NCI-H345 treated with DMSO at 0.1 percent for 48 hours (cell line): ENCODE measurements at regions not wholly inside any gene's neighbourhood (a gene's known extent, or its start where the extent isn't known, plus 50 kb on each side); places are given as distances from the start of the nearest gene placed in this dataset.
"Not testable (repeated sequence)": the region's sequence is repeated elsewhere in the genome, so short reads cannot be mapped to it uniquely, and the experiment has no call there.

Experiments
- DNase-seq: peaks from one replicate; lab custom pipeline; 2025; ENCODE audit not compliant: unreplicated experiment; lab: John Stamatoyannopoulos, UW

DNA sequence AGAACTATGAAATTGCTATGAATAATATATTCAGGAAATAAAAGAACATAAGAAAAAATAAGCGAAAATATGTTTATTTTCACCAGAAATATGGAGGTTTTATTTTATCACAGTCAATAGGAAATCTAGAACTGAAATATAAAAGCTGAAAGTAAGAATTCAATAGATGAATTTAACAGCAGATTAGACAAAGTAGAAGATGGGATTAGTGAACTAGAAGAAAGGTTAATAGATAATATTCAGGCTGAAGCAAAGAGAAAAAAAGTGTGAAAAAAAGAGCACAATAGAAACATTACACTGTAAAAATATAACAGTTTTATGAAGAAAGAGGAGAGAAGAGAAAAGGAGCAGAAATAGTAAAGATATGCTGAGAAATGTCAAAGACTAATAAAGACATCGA lies 1152.1 kb downstream of the FAT4 start:
- no peak for DNase-seq

DNA sequence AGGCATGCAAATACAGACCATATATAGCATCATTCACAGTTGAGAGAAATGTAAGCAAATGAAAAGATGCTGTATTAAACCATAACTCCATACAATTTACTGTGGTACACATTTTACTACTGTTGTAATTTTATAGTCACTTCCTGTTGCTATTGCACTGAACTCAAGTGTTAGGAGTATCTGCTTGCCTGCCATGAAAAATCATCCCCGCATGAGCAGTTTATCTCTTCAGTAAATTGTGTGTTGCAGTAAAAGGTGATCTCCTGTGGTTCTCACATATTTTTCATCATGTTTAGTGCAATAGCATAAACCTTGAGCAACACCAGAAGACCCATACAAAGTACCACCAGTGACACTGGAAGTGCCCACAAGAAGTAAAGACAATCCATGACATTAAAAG lies 1153.4 kb downstream of the FAT4 start:
- DNase-seq = no peak

DNA sequence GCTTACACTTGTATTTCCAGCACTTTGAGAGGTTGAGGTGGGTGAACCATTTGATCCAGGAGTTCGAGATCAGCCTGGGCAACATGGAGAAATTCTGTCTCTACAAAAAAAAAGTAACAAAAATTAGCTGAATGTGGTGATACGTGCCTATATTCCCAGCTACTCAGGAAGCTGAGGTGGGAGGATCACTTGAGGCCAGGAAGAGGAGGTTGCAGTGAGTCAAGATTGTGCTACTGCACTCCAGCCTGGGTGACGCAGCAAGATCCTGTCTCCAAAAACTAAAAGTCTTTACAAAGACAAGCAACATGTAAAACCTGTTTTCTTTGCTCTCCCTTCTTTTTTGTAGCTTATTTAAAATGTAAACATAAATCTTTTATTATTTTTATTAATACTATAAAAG lies 1156.1 kb downstream of the FAT4 start:
- DNase-seq = no peak

DNA sequence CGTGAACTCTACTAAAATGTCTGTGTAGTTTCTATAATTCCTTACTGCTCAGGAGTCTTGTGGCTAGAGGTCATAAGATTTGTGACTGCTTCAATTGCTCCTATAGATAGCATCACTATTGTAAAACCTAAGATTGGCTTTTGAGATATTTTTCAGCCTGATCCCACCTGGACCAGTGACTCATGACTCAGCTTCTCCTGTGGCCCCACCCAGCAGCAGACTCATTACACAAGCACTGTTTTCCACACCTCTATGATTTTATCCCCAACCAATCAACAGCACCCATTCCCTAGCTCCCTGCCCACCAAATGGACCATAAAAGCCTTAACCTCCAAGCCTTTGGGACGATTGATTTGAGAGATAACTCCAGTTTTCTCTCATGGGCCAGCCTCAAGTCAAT lies 1157.0 kb upstream of the INTU start:
- DNase-seq = no peak

DNA sequence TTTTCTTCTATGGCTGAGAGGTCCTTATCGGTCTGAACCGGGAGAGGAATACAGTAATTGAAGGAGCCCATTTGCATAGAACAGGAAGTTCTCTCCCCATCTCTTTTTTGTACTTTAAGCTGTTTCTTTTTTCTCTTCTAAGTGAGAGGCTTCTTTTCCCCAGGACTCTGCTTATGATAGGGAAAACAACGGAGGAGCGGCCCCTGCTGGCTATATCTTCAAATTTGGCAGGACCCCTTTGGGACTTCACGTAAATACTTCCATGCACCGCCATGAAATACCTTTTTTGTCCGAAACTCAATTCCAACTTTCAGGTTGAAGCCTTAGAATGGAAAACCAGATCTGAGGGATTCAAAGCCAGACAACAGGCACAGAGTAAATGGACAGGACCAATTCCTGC lies 1153.0 kb upstream of the INTU start:
- DNase-seq = no peak

DNA sequence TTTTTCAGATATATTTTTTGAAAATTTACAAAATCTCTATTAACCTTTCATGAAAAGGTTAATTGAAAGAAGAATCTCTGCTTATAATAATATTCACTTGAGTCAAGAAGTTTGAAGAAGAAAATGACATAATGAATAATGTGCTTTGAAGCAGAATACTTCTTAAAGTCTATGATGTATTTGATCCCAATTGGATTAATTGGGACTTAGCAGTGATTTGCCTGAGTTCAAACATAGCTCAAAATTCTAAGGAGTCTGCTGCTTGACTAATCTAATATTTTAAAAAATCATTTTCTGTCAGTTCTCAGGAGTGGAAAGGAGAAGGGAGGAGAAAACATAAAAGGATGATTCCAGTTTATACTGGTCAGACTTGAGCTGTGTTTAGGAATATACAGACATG lies 1150.4 kb upstream of the INTU start:
- no peak for DNase-seq

DNA sequence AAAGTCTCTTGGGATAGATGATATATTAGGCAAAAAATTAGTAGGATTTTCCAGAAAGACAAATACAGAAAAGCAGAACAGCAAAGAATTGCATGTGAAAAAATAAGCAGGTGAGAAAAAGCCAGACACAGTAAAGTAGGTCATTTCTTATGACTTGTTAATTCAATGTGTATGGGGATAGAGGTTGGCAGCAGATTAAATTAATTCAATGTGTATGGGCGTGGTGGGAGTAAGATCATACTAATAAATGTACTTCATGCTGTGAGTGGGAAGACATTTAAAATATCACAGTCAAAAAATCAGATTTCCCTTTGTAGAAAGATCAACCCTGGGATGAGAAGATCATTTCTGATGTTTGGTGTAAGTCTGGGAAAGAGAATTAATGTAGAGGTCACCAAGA lies 1146.4 kb upstream of the INTU start:
- no peak for DNase-seq

DNA sequence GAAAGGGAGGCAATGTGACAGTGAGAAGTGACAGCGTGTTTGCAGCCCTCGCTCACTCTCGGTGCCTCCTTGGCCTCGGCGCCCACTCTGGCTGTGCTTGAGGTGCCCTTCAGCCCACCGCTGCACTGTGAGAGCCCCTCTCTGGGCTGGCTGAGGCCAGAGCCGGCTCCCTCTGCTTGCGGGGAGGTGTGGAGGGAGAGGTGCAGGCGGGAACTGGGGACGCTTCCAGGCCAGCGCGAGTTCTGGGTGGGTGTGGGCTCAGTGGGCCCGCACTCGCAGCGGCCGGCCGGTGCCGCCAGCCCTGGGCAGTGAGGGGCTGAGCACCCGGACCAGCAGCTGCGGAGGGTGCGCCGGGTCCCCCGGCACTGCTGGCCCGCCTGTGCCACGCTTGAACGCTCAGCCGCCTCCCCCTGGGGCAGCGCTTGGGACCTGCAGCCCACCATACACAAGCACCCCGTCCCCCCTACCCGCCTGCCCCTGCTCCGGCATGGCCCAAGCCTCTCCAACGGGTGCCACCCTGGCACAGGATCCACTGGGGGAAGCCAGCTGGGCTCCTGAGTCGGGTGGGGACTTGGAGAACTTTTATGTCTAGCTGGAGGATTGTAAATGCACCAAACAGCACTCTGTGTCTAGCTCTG lies 1142.8 kb upstream of the INTU start:
- no peak for DNase-seq

DNA sequence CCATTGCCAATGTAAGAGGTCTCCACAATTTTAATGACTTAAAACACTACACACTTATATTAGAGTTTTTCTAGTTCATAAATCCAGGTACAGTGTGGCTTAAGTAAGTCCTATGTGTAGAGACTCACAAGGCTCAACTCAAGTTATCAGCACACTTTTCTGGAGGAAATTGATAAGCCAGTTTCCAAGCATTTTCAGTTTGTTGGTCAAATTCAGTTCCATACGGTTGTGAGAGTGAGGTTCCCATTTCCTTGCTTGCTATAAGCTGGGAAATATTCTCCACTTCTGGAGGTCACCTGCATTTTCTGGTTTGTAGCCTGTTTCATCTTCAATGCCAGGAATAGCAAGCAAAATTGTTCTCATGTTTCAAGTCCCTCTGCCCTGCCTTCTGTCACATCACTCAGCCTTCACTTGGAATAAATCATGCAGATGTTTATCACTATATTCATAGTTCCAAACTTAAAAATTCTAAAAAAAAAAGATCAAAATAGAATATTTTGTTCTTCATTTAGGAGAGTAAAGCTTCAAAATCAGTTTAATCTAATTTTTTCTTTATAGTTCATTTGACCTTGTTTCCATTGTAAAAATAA lies 1137.5 kb upstream of the INTU start:
- no peak for DNase-seq

DNA sequence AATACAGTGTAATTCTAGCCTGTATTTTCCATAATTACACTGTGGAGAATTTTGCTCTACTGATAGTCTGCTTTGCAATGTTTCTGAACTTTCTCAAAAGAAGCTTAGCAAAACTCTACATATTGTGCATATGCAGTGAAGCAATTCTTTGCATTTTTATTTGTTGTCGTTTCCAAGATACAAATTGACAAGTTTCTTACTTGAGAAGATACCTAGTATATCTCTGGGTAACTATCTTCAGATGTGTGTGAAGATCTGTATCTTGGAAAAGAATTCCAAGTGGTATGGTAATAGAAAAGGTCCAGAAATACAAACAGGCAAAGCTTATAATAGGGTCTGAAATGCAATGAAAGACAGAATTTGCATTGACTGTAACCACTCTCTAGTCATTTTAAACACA lies 1119.8 kb upstream of the INTU start:
- no peak for DNase-seq

DNA sequence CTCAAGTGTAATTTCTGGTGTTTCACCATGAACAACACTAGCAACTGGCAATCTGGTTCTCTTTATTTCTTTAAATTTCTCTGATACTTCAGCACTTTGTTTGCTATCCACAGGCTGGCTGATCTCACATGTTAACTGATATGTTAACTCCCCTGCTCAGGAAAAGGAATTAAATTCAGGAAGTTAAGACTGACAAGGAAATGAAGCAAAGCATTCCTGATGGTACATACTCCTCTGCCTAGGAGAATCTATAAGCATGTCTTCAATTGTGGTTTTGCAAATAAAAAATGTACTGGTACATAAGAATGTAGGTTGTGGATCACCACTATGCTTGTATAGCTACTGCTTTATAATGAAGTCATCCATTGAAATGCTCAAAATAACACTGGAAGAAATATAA lies 1119.2 kb upstream of the INTU start:
- no peak for DNase-seq

DNA sequence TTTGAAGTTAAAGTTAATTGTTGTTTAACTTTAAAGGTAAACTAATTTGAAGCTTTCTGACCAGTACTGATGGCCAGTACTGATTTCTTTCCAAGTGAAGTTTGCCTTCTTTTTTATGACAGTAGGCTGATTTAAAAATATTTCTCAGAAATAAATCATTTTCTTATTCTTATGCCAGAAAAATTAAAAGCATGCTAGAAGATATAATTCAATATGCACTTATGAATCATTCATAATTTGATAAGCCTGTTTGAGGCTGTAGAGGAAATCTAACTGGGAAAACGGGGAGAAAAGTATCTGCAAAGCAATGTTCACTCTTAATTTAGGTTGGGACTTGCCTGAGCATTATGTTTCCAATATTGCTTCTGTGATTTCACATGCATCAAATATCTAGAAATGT lies 1112.0 kb upstream of the INTU start:
- no peak for DNase-seq

DNA sequence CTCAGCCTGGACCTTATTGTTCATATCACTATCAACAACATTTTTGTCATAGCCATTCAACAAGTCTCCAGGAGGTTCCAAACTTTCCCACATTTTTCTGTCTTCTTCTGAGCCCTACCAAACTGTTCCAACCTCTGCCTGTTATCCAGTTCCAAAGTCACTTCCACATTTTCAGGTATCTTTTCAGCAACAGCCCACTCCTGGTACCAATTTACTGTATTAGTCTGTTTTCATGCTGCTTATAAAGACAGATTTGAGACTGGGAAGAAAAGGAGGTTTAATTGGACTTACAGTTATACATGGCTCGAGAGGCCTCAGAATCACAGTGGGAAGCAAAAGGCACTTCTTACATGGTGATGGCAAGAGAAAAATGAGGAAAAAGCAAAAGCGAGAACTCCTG lies 1107.4 kb upstream of the INTU start:
- DNase-seq = not testable (repeated sequence)

DNA sequence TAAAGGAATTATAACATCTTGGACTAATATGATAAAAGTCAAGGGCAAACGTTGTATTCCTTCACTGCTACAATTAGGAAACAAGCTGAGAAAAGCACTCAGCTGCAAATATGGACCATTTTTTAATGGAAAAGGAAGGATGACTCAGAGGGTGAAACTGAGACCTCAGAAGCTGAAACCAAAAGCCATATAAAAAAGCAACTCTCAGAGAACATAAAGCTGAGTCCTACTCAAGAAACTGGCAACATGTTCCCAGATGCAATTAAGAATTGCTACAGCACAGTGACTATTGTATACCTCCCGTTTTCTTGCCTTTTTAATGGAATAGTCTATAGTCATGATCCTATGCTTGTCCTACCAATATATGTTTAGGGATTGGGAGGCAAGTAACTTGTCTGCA lies 1106.4 kb upstream of the INTU start:
- DNase-seq = no peak

DNA sequence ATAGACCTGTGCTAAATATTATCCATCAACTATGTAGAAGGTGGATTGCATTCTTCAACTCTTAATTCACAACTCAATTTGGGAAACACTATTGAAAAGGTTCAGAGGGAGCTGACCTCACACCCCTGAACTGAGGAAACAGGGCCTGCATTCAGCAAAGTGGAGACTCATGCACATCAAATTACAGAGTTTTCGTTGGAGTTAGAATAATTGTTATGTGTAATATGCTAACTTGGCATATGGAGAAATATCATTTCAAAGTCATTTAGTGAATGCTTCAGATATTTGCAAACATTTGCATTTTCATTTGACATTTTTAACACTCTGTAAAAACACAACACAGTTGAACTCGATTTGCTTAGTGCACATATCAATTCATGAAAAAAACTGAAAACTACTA lies 1102.8 kb upstream of the INTU start:
- DNase-seq = no peak

DNA sequence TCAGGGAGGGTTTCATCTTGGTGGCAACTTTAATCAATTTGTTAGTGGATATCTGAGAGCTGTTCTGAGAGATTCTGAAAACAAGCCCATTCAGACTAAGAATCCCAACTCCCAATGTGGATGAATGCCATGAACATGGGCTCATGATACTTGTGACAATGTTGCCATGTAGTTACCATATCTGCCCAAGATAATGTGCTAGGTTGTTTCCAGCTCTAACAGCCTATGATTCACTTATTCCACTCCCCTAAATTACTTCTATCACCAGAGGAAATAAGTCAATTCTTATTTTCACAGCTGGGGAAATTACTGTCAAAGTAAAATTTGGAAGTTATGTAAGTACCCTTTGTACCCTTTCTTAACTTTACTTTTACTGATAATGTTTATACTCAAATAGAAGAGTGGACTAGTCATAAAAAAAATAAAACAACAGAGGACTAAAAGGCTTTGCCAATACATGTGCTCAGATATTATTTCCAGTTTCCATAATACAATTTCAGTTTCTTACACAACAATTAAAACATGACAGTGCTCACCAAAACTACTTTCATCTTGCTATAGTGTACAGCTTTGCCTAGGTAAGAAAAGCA lies 1101.7 kb upstream of the INTU start:
- no peak for DNase-seq

DNA sequence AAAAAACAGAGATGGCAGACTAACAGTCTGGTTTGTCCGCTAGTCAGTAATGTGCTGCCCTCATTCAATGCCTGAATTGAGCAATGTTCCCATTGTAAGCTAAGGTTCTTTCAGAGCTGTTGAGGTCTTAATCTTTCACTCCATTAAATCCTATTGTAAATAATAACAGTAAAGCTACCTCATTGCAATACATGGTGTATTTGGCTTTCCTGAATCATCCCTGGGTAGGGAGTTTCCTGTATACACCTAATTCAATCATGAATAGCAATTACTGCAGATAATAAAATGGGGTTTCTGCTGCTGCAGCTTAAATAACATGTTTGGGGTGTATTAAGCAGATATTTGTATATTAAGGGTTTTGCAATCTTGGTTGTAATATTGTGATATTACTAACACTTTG lies 1100.2 kb upstream of the INTU start:
- no peak for DNase-seq

DNA sequence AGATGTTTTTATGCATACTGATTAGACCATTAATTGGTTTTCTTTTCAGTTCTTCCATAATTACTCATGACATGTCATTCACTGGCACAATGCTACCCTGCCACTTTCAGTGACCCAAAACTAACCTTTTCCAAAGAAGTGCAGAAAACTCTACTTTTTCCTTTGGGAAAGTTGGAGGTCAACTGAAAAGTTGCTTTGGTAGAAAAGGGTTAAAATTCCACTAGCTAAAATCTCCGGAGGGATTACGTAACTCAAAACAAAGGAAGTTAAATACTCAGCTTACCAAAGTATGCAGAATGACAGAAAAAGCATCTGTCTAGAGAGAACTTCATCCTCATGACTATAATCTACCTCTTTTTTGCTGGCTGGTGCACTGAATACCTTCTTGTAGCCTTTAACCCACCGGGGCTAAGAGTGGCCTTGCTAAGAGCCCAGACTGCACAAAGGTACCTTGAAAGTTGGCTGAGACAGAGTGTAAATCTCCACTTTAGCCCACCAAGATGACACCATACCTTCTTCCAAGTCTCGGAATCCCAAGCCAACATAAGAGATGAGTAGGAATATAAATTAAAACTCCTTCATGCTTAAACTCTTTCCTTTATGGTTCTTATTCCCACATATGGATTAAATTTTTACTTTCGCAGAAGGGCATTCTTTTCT lies 1099.5 kb upstream of the INTU start:
- no peak for DNase-seq

DNA sequence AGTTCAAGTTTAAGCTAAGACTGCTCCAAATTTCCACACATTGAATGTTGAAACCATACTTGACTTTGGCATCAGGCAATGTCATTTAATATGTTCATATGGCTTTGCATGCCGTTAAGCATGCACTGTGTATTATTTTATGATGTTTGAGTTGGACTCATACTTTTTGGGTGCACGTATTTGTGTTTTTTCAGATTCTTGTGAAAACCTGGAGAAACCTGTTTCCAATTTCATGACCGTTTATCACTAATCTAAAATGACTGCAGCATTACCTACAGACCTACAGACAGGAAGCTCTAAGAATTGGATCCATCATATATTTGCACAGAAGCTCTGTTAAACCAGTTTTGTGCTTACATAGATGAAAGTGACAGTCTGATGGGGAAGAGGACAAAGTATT lies 1093.0 kb upstream of the INTU start:
- no peak for DNase-seq

DNA sequence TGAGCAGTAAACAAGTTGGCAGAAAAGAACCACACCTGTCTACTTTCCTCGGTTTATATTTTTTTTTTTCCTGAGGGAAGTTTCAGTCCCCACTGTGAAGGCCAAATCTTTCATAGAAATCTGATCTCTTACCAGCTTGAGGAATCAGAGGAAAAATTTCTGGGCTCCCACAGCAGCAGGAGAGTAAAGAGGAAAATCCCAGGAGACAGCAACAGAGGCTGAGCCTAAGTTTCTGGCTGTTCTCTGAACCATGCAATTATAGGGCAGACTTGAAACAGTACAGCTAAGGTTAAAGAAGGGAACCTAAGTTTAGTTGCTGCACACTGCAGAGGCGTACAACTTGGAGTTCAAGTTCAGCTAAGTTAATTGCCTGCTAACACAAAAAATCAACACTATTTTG lies 1090.9 kb upstream of the INTU start:
- DNase-seq = no peak

DNA sequence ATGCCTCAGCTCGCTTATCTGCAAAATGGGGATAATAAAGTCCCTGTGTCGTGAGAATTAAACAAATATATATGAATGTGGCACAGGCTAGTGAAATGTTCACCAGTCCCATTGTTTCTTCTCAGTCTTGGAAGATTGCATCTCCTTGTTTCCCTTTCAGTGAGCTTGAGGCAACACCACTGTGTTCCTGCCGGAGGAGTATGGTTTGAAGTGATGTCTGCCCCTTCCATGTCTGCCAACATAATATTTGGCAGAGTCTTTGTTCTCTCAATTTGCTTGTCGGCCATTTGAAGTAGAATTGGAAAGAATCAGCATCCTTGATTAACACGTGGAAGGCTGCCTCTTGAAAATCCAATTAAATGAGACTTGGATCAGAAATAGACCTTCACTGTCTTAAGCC lies 1088.5 kb upstream of the INTU start:
- no peak for DNase-seq

DNA sequence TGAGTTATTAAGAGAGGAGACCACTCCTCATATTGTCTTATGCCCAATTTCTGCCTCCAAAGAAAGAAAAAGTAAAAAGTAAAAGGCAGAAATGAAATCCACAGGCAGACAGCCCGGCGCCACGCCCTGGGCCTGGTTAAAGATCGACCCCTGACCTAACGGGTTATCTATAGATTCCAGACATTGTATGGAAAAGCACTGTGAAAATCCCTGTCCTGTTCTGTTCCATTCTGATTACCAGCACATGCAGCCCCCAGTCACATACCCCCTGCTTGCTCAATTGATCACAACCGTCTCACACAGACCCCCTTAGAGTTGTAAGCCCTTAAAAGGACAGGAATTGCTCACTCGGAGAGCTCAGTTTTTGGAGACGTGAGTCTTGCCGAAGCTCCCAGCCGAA lies 1086.6 kb upstream of the INTU start:
- DNase-seq = not testable (repeated sequence)

DNA sequence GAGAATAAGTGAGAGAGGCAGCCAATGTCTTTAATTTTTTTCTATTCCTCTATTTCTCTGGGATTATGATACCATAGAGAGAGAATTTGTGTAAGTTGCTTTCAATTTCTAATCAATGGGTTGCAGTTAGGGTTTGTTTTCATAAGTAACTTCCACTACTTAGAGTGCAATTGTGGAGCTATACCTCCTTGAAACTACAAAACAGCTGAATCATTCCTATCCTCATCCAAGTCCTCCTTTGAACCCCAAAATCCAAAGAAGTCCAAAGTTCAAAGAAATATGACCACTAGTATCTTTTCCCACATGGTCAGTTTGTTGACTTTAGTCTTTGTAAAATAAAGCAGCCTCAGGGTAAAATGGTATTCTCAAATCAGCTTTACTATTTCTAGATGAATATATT lies 1085.4 kb upstream of the INTU start:
- no peak for DNase-seq
